HFF-Myc (cell line): ENCODE measurements at regions not wholly inside any gene's neighbourhood (a gene's known extent, or its start where the extent isn't known, plus 50 kb on each side); places are given as distances from the start of the nearest gene placed in this dataset.
"Not testable (repeated sequence)": the region's sequence is repeated elsewhere in the genome, so short reads cannot be mapped to it uniquely, and the experiment has no call there.

Experiments
- DNase-seq: peaks from one replicate; pipeline ENCODE4 v3.0.0-alpha.2; 2011; ENCODE audit warnings: low read depth; ENCODE audit errors: extremely low read depth
- H3K4me3 ChIP-seq: replicated peaks from 2 replicates; pipeline ENCODE4 v1.5.1; 2011; ENCODE audit warnings: low read depth, mild to moderate bottlenecking, control low read depth, low read length
- TF ChIP-seq, protein P1 (sequence below): IDR thresholded peaks from 2 replicates; pipeline ENCODE4 v1.5.1; 2012; ENCODE audit warnings: mild to moderate bottlenecking, low read depth, low read length, control low read depth; ENCODE audit errors: missing control alignments

DNA sequence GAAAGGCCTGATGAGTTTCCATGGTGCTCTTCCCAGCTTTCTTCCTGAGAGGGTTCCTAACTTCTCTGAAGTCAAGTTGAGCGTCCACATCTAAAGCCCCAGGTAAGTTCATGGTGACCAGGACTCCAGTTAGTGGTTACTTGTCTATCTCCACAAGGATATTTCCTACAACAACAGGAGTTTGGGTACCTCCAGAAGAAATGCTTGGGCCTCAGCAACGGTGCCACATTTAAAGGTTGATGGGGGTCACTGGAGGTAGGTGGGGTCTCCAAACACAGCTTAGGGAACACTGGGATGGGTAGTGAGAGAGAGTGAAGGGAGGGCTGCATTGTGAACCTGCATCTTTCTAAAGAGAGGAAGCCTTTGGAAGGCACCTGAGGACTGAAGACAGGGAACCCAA, 123.4 kb downstream of the BOD1 start:
- TF ChIP-seq, protein P1, sequence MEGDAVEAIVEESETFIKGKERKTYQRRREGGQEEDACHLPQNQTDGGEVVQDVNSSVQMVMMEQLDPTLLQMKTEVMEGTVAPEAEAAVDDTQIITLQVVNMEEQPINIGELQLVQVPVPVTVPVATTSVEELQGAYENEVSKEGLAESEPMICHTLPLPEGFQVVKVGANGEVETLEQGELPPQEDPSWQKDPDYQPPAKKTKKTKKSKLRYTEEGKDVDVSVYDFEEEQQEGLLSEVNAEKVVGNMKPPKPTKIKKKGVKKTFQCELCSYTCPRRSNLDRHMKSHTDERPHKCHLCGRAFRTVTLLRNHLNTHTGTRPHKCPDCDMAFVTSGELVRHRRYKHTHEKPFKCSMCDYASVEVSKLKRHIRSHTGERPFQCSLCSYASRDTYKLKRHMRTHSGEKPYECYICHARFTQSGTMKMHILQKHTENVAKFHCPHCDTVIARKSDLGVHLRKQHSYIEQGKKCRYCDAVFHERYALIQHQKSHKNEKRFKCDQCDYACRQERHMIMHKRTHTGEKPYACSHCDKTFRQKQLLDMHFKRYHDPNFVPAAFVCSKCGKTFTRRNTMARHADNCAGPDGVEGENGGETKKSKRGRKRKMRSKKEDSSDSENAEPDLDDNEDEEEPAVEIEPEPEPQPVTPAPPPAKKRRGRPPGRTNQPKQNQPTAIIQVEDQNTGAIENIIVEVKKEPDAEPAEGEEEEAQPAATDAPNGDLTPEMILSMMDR = no peak
- DNase-seq = no peak
- H3K4me3 ChIP-seq = no peak overlapping the region

DNA sequence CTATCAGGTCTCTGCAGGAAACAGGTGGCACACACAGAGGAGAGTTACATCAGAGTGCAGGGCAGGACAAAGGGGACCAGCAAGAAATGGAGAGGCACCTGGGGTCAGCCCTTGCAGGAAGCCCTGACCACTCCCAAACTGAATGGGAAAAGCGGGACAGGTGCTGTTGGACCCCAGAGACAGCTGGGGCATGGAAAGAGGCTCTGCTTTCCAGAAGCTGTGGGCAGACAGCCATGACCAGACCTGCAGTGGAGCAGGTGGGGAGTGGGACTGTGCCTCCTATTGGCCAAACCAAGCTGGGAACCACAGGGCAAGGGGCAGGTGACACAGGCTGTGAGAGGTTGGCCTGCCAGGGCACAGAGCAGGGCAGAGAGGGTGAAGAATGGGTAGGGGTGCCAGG, 125.8 kb downstream of the BOD1 start:
- DNase-seq = no peak
- H3K4me3 ChIP-seq = no peak overlapping the region
- TF ChIP-seq, protein P1 = no peak

DNA sequence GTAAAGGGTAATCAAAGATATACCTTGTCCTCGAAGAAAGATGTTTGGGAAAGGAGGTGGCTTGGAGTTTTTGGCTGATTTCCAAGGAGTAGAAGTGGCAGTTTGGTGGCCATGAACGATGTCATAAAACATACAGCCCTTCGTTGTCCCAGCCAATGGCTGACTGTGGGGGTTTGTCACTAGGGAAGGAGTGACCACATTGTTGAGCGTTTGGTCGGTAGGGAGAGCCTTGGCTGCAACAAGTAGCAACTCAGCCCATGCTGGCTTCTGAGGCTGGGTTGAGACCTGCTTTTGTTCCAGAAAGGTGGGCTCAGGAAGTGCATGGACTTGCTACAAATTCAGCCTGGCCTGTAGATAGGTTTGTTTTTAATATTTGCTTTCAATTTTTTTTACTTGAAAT, 128.3 kb downstream of the BOD1 start:
- no peak for DNase-seq
- TF ChIP-seq, protein P1 = no peak
- H3K4me3 ChIP-seq = no peak overlapping the region

DNA sequence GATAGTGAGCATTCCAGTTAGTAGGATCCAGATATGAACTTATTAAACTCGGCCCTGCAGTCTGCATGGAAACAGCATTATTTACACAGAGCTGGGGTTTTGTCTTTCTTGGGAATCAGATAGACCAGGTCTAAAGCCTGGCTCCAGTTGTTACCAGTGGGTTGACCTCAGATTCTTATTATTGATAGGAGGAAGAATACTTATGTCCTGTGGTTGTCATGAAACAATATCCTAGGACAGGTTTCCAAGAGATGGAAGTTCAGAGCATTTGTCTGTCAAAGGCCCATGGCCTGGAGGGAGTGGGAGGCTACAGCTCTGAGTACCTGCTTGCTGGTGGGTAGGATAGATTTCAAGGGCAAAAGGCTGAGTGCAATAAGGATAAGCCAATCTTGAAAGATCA, 129.2 kb downstream of the BOD1 start:
- H3K4me3 ChIP-seq = no peak overlapping the region
- DNase-seq = no peak
- TF ChIP-seq, protein P1 = no peak

DNA sequence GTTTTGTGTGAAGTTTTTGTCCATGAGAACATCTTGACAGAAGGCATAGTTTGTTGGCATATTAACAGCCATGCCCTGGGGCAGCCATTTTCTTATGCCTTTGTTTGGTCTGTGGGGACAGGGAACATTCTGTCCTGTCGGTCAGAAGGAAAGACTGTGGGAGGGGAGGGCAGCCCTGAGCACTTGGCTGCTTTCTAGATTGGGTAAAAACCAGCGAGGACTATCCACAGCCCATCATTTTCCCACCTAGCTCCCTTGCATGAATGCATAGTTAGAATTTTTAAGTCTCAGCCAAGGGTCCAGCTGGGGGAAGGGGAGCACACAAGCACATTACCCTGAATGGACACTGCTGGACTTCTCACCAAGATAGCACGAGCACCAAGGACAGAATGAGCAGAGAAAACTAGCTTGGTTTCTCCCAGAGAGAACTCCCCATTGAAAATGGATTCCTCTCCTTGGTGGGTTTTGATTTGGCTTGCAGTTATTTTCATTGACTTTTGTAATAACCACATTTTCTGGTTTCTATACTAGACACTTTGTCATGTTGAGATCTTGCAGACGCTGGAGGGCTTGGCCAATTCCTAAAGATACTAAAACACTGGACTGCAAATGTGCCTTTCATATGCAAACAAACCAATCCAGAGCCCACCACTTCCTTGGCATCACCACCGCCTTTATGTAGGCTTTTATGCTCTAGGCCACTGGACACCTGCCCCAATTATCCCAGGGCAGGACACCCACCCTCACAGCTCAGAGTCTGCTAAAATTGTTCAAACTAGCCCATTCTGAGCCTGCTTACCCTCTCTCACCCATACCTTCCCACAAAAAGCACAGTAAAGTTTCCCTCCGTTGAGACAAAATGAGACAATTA, 129.9 kb downstream of the BOD1 start:
- H3K4me3 ChIP-seq = no peak overlapping the region
- TF ChIP-seq, protein P1 = no peak

DNA sequence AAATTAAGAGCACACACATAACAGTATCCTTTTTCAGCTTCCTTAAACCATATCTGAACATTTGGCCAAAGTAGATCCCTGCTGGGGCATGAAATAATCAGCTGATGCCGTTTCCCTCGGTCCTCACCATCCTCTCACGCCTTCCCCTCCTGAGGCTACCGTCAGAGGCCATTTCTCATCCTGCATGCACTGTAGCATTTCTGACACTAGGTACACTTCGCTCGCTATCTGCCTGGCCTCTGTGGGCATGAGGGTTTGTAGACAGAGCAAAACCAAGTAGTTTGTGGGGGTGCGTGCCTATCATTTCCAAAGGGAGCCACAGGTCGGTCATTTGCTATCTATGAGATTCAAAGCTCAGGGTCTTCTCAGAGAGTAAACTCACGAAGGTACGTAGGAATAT, 131.9 kb downstream of the BOD1 start:
- no peak overlapping the region for H3K4me3 ChIP-seq
- TF ChIP-seq, protein P1 = no peak
- no peak for DNase-seq

More for the DNA sequence above, 129.9 kb downstream of the BOD1 start:
- no peak for DNase-seq

DNA sequence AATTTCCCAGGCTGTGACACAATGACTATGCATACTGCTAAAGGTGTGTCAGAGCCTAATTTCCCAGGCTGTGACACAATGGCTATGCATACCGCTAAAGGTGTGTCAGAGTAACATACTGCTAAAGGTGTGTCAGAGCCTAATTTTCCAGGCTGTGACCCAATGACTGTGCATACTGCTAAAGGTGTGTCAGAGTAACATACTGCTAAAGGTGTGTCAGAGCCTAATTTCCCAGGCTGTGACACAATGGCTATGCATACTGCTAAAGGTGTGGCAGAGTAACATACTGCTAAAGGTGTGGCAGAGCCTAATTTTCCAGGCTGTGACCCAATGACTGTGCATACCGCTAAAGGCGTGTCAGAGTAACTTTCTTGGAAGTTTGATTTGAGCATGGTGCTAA, 132.9 kb downstream of the BOD1 start:
- DNase-seq, H3K4me3 ChIP-seq: not testable (repeated sequence)
